Transverse colon (tissue), 4 donors: ENCODE measurements at regions not wholly inside any gene's neighbourhood (a gene's known extent, or its start where the extent isn't known, plus 50 kb on each side); places are given as distances from the start of the nearest gene placed in this dataset.

ENCODE experiments used
- CTCF ChIP-seq, 5 experiments: fragments of 200-600 bp in 3 of 5; fragments of 450-650 bp in 2 of 5; sonication (generic) in 3 of 5; IDR thresholded peaks; 1 replicate in 2 of 5; 2 replicates in 3 of 5; pipeline ENCODE4 v1.5.1; 2016 to 2017; ENCODE audit warnings: antibody characterized with exemption in 5 of 5, inconsistent platforms in 3 of 5, mild to moderate bottlenecking in 2 of 5, moderate library complexity in 1 of 5
- EP300 ChIP-seq: sonication (generic); formaldehyde crosslinking; IDR thresholded peaks from one replicate; pipeline ENCODE4 v1.6.1; 2017; ENCODE audit warnings: antibody characterized with exemption, low read depth
- POLR2A ChIP-seq: fragments of 450-650 bp; IDR thresholded peaks from one replicate; pipeline ENCODE4 v1.6.1; 2016; ENCODE audit warnings: antibody characterized with exemption, mild to moderate bottlenecking, moderate library complexity
- POLR2AphosphoS5 ChIP-seq, 3 donors: sonication (generic); formaldehyde crosslinking; IDR thresholded peaks; one replicate each; pipeline ENCODE4 v1.6.1; 2016; ENCODE audit warnings: antibody characterized with exemption in 3 of 3

GRCh38 chr5:136722086-136722485 is 356.7 kb upstream of the TRPC7 start:
- TF ChIP-seq CTCF (IDR thresholded peaks at IDR 0.05) (no peak), POLR2A (no peak), POLR2AphosphoS5 (IDR thresholded peaks at IDR 0.05) (no peak), EP300 (no peak)
